ENCODE measurements at regions not wholly inside any gene's neighbourhood (a gene's known extent, or its start where the extent isn't known, plus 50 kb on each side); places are given as distances from the start of the nearest gene placed in this dataset.

DNA sequence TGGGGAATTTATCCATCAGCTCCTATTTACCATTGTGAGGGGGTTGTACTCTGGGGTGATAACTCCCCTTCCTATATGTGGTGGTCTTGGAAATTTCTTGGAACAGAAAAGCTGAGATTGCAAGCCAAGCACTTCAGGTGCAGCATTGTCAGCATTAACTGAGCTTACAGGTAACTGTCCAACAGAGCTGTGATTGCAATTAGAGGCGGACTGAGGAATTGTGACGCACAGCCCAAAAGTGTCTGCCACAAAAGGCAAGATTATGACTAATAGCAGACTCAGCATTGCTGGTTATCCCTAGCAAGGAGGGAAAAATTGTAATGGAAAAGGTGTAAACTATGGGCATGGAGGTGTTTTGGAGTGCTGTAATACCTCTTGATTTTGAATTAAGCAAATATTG is 126.1 kb upstream of the AGR3 start:
- Histone ChIP-seq H3K4me1 (peaks cover 3% of the 10 kb centered on the region; the same call in 1 of the 3 replicates), H3K4me3 (no peak overlapping the region), H3K4me2 (no peak overlapping the region), H3K27ac (no peak overlapping the region), H3K9me3 (no peaks in the 10 kb centered on the region)
- ATAC-seq = no peak
- CTCF ChIA-PET = interaction anchor here (0.6 to 1.4 kb wide), 3 partner anchors 20 to 400 kb away, joined by 3 to 5 read pairs (median 4); no protein-coding TSS in a partner anchor
- WGBS (ENCODE audit: missing lambda C conversion rate) = 92% methylated on average over 2 of the region's 2 CpGs
- FAIRE-seq = no peak
- POLR2A ChIA-PET = no interaction called here
- DNase-seq (ENCODE audit: low read depth in 1 of 2, low spot score in 1 of 2) = no peak
- no peak for TF ChIP-seq JUN (IDR thresholded peaks at IDR 0.05)
- TF ChIP-seq MAFK (IDR thresholded peaks at IDR 0.05; ENCODE audit: partially characterized antibody) = peak; percentile 51

- Histone ChIP-seq H3K9me3 (no peaks in the 10 kb centered on the region), H3K27ac (peak overlapping the region in 1 of 2 experiments; percentile 40; a peak in 1 of 6 replicates), H3K4me2 (no peak overlapping the region), H3K4me1 (peaks cover 3% of the 10 kb centered on the region; the same call in 1 of the 3 replicates), H3K4me3 (no peak overlapping the region)
- ChIA-PET CTCF (interaction anchor here (0.8 to 2.1 kb wide), 12 partner anchors 10 to 640 kb away, joined by 3 to 5 read pairs (median 3); no protein-coding TSS in a partner anchor), POLR2A (no interaction called here)
- no peak for TF ChIP-seq TFCP2L1 (CRISPR knock-in tag; IDR thresholded peaks at IDR 0.05)
- TF ChIP-seq, protein P1, sequence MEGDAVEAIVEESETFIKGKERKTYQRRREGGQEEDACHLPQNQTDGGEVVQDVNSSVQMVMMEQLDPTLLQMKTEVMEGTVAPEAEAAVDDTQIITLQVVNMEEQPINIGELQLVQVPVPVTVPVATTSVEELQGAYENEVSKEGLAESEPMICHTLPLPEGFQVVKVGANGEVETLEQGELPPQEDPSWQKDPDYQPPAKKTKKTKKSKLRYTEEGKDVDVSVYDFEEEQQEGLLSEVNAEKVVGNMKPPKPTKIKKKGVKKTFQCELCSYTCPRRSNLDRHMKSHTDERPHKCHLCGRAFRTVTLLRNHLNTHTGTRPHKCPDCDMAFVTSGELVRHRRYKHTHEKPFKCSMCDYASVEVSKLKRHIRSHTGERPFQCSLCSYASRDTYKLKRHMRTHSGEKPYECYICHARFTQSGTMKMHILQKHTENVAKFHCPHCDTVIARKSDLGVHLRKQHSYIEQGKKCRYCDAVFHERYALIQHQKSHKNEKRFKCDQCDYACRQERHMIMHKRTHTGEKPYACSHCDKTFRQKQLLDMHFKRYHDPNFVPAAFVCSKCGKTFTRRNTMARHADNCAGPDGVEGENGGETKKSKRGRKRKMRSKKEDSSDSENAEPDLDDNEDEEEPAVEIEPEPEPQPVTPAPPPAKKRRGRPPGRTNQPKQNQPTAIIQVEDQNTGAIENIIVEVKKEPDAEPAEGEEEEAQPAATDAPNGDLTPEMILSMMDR (IDR thresholded peaks at IDR 0.05) = peak; percentile 50
- peak; percentile 69 to 73 for TF ChIP-seq RAD21 (conservative IDR thresholded peaks at IDR 0.05 in 1 of 2, IDR thresholded peaks at IDR 0.05 in 1 of 2)
- TF ChIP-seq SMC3 (IDR thresholded peaks at IDR 0.05) = peak; percentile 58
- ATAC-seq = peak in 1 of 2 experiments; percentile 63; a peak in 2 of 6 replicates
- DNase-seq (ENCODE audit: low read depth in 1 of 2, low spot score in 1 of 2) = peak in 1 of 2 experiments; percentile 61
- whole genome bisulfite sequencing (ENCODE audit: missing lambda C conversion rate) = 77% methylated on average over 4 of the region's 4 CpGs
- no peak for FAIRE-seq
Measured at GRCh38 chr7:17009007-17009719, 127.4 kb upstream of the AGR3 start.

- no peak overlapping the region for H3K4me2 ChIP-seq
Measured at GRCh38 chr7:17009933-17010332, 128.2 kb upstream of the AGR3 start.

More at GRCh38 chr7:17009933-17010332, 128.2 kb upstream of the AGR3 start:
- Histone ChIP-seq H3K4me3 (no peak overlapping the region), H3K4me1 (peaks cover 3% of the 10 kb centered on the region; the same call in 1 of the 3 replicates), H3K27ac (peak overlapping the region in 1 of 2 experiments; percentile 40; a peak in 1 of 6 replicates), H3K9me3 (no peaks in the 10 kb centered on the region)
- CTCF ChIA-PET = interaction anchor here (0.8 to 2.1 kb wide), 7 partner anchors 11 to 639 kb away, joined by 3 to 5 read pairs (median 4); no protein-coding TSS in a partner anchor
- no peak for ATAC-seq
- FAIRE-seq = no peak
- 45% methylated on average over 1 of the region's 1 CpG for WGBS (ENCODE audit: missing lambda C conversion rate)
- POLR2A ChIA-PET = no interaction called here
- no peak for DNase-seq (ENCODE audit: low read depth in 1 of 2, low spot score in 1 of 2)
- TF ChIP-seq REST (IDR thresholded peaks at IDR 0.05) (no peak), EHF (CRISPR knock-in tag; IDR thresholded peaks at IDR 0.05) (no peak), SMC3 (IDR thresholded peaks at IDR 0.05) (no peak), NFE2L2 (conservative IDR thresholded peaks at IDR 0.05; ENCODE audit: low read length) (no peak), ZSCAN20 (CRISPR knock-in tag; IDR thresholded peaks at IDR 0.05) (no peak), ZC3H11A (IDR thresholded peaks at IDR 0.05) (no peak), HDAC2 (IDR thresholded peaks at IDR 0.05) (no peak), CBX8 (IDR thresholded peaks at IDR 0.05) (no peak), HOXB13 (CRISPR knock-in tag; IDR thresholded peaks at IDR 0.05; ENCODE audit: low read depth) (no peak), EP300 (IDR thresholded peaks at IDR 0.05) (no peak), FOSB (CRISPR knock-in tag; IDR thresholded peaks at IDR 0.05) (no peak), MAZ (IDR thresholded peaks at IDR 0.05; ENCODE audit: borderline replicate concordance, low read depth, low read length) (no peak), TP53 (CRISPR knock-in tag; IDR thresholded peaks at IDR 0.05) (no peak), NR3C1 (IDR thresholded peaks at IDR 0.05) (no peak)
- TF ChIP-seq, protein P2, sequence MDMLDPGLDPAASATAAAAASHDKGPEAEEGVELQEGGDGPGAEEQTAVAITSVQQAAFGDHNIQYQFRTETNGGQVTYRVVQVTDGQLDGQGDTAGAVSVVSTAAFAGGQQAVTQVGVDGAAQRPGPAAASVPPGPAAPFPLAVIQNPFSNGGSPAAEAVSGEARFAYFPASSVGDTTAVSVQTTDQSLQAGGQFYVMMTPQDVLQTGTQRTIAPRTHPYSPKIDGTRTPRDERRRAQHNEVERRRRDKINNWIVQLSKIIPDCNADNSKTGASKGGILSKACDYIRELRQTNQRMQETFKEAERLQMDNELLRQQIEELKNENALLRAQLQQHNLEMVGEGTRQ (IDR thresholded peaks at IDR 0.05) = no peak
- TF ChIP-seq, protein P3, sequence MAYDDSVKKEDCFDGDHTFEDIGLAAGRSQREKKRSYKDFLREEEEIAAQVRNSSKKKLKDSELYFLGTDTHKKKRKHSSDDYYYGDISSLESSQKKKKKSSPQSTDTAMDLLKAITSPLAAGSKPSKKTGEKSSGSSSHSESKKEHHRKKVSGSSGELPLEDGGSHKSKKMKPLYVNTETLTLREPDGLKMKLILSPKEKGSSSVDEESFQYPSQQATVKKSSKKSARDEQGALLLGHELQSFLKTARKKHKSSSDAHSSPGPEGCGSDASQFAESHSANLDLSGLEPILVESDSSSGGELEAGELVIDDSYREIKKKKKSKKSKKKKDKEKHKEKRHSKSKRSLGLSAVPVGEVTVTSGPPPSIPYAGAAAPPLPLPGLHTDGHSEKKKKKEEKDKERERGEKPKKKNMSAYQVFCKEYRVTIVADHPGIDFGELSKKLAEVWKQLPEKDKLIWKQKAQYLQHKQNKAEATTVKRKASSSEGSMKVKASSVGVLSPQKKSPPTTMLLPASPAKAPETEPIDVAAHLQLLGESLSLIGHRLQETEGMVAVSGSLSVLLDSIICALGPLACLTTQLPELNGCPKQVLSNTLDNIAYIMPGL (CRISPR knock-in tag; IDR thresholded peaks at IDR 0.05; ENCODE audit: borderline replicate concordance) = no peak
